ENCODE measurements at regions not wholly inside any gene's neighbourhood (a gene's known extent, or its start where the extent isn't known, plus 50 kb on each side); places are given as distances from the start of the nearest gene placed in this dataset.

DNA sequence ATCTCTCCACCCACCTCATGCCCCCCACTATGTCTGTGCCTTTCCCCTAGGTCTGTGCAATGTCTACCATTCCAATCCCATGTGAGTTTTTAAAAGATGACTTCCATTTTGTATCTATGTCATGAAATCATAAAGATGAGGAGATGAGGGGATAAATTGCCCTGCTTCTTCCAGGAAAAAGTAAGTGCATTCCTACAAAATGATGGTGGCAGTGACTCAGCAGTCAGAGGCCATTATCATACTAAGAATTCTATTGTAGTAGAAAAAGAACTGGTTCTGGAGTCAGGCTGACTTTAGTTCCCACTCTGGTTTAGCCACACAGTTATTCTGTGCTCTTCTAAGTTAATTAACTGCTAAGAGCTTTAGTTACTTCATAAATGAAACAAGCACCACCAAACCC, 89.6 kb upstream of the API5 start:
- Histone ChIP-seq H3K9me3 (replicated peaks; ENCODE audit: control insufficient read depth, insufficient read depth, low read length) (no peaks in the 10 kb centered on the region), H3K27me3 (ENCODE audit: control insufficient read depth in 2 of 2, insufficient read depth in 2 of 2, low read length in 2 of 2) (no peaks in the 10 kb centered on the region), H3K4me1 (ENCODE audit: control insufficient read depth, extremely low read depth, insufficient read depth, low read length) (no peaks in the 10 kb centered on the region), H3K4me2 (ENCODE audit: insufficient read depth, low read length) (no peak overlapping the region), H3K9me1 (replicated peaks; ENCODE audit: control insufficient read depth, extremely low read depth, insufficient read depth, low read length) (no peaks in the 10 kb centered on the region), H3K27ac (ENCODE audit: insufficient read depth, low read depth, low read length) (no peak overlapping the region), H3K36me3 (ENCODE audit: control insufficient read depth in 2 of 2, extremely low read depth in 1 of 2, insufficient read depth in 2 of 2, low read length in 2 of 2) (no peaks in the 10 kb centered on the region), H3K4me3 (replicated peaks in 1 of 3; ENCODE audit: insufficient read depth in 1 of 3, low read depth in 1 of 3, low read length in 3 of 3) (no peak overlapping the region), H3K9ac (replicated peaks; ENCODE audit: extremely low read depth, insufficient read depth, low read length) (no peak overlapping the region), H2AFZ (ENCODE audit: low read depth, low read length) (no peak overlapping the region), H3K79me2 (ENCODE audit: control insufficient read depth, insufficient read depth, low read length) (no peaks in the 10 kb centered on the region), H4K20me1 (replicated peaks; ENCODE audit: control insufficient read depth, extremely low read depth, insufficient read depth, low read length) (no peaks in the 10 kb centered on the region)
- no peak for DNase-seq (ENCODE audit: low read depth, low spot score)
- POLR2A ChIA-PET, result no interaction called here
- intact Hi-C loops (cut with micrococcal nuclease) (no loop called here), dilution Hi-C loops (cut with MboI; ENCODE audit: extremely low pct_ligation_motif_present, low sequenced_read_pairs) (no loop called here)
- CTCF ChIA-PET, result no interaction called here
- TF ChIP-seq, protein P1, sequence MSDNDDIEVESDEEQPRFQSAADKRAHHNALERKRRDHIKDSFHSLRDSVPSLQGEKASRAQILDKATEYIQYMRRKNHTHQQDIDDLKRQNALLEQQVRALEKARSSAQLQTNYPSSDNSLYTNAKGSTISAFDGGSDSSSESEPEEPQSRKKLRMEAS (IDR thresholded peaks at IDR 0.05; ENCODE audit: insufficient read depth, insufficient read length), result no peak
- TF ChIP-seq GATA2 (IDR thresholded peaks at IDR 0.05; ENCODE audit: insufficient read depth, insufficient read length, low read depth, low read length) (no peak), MYC (IDR thresholded peaks at IDR 0.05; ENCODE audit: low read depth, low read length) (no peak), POLR2A (IDR thresholded peaks at IDR 0.05; ENCODE audit: low read depth, low read length) (no peak), FOS (IDR thresholded peaks at IDR 0.05; ENCODE audit: borderline replicate concordance, insufficient read depth, low read length) (no peak)
- FAIRE-seq, result no peak
- no TSS peak for BruUV-seq (replicated peaks)

DNA sequence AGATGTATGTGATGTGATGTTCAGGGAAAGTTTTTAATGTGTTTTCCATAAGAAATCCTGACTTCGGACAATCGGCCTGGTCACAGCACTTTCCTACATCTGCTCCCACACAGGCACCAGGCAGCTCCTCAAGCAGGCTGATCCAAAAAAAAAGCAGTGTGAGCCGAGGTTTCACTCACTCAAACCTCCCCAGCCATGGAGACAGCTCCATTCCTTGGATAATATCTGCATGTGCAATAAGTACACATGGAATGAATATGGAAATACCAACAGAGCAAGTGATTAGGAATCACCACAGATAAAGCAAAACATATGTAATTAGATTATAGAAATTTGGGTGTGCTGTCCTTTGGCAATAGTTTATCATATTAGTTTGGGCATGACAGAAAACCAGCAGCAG, 88.8 kb upstream of the API5 start:
- BruUV-seq (replicated peaks), result no TSS peak
- CTCF ChIA-PET, result no interaction called here
- no peak for FAIRE-seq
- Histone ChIP-seq H2AFZ (ENCODE audit: low read depth, low read length) (no peak overlapping the region), H3K36me3 (ENCODE audit: control insufficient read depth in 2 of 2, extremely low read depth in 1 of 2, insufficient read depth in 2 of 2, low read length in 2 of 2) (no peaks in the 10 kb centered on the region), H3K9ac (replicated peaks; ENCODE audit: extremely low read depth, insufficient read depth, low read length) (no peak overlapping the region), H4K20me1 (replicated peaks; ENCODE audit: control insufficient read depth, extremely low read depth, insufficient read depth, low read length) (no peaks in the 10 kb centered on the region), H3K27ac (ENCODE audit: insufficient read depth, low read depth, low read length) (no peak overlapping the region), H3K9me3 (replicated peaks; ENCODE audit: control insufficient read depth, insufficient read depth, low read length) (no peaks in the 10 kb centered on the region), H3K4me3 (replicated peaks in 1 of 3; ENCODE audit: insufficient read depth in 1 of 3, low read depth in 1 of 3, low read length in 3 of 3) (no peak overlapping the region), H3K27me3 (ENCODE audit: control insufficient read depth in 2 of 2, insufficient read depth in 2 of 2, low read length in 2 of 2) (no peaks in the 10 kb centered on the region), H3K4me2 (ENCODE audit: insufficient read depth, low read length) (no peak overlapping the region), H3K4me1 (ENCODE audit: control insufficient read depth, extremely low read depth, insufficient read depth, low read length) (no peaks in the 10 kb centered on the region), H3K79me2 (ENCODE audit: control insufficient read depth, insufficient read depth, low read length) (no peaks in the 10 kb centered on the region), H3K9me1 (replicated peaks; ENCODE audit: control insufficient read depth, extremely low read depth, insufficient read depth, low read length) (no peaks in the 10 kb centered on the region)
- intact Hi-C loops (cut with micrococcal nuclease) (no loop called here), dilution Hi-C loops (cut with MboI; ENCODE audit: extremely low pct_ligation_motif_present, low sequenced_read_pairs) (no loop called here)
- POLR2A ChIA-PET, result no interaction called here
- no peak for DNase-seq (ENCODE audit: low read depth, low spot score)
- TF ChIP-seq MYC (IDR thresholded peaks at IDR 0.05; ENCODE audit: low read depth, low read length) (no peak), POLR2AphosphoS5 (IDR thresholded peaks at IDR 0.05; ENCODE audit: insufficient read depth, low read depth, low read length) (no peak), JUN (IDR thresholded peaks at IDR 0.05; ENCODE audit: borderline replicate concordance, insufficient read depth, insufficient read length, low read depth) (no peak), POLR2A (IDR thresholded peaks at IDR 0.05; ENCODE audit: low read depth, low read length) (no peak), EZH2 (IDR thresholded peaks at IDR 0.05; ENCODE audit: borderline replicate concordance, low read depth, low read length, severe bottlenecking) (no peak), GATA2 (IDR thresholded peaks at IDR 0.05; ENCODE audit: insufficient read depth, insufficient read length, low read depth, low read length) (no peak), FOS (IDR thresholded peaks at IDR 0.05; ENCODE audit: borderline replicate concordance, insufficient read depth, low read length) (no peak)
- TF ChIP-seq, protein P2, sequence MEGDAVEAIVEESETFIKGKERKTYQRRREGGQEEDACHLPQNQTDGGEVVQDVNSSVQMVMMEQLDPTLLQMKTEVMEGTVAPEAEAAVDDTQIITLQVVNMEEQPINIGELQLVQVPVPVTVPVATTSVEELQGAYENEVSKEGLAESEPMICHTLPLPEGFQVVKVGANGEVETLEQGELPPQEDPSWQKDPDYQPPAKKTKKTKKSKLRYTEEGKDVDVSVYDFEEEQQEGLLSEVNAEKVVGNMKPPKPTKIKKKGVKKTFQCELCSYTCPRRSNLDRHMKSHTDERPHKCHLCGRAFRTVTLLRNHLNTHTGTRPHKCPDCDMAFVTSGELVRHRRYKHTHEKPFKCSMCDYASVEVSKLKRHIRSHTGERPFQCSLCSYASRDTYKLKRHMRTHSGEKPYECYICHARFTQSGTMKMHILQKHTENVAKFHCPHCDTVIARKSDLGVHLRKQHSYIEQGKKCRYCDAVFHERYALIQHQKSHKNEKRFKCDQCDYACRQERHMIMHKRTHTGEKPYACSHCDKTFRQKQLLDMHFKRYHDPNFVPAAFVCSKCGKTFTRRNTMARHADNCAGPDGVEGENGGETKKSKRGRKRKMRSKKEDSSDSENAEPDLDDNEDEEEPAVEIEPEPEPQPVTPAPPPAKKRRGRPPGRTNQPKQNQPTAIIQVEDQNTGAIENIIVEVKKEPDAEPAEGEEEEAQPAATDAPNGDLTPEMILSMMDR (IDR thresholded peaks at IDR 0.05; ENCODE audit: extremely low read depth in 1 of 2, insufficient read depth in 1 of 2, low read depth in 1 of 2, low read length in 2 of 2), result no peak
- TF ChIP-seq, protein P1 (IDR thresholded peaks at IDR 0.05; ENCODE audit: insufficient read depth, insufficient read length), result no peak

Data from endothelial cell of umbilical vein (primary cell).